Gastrocnemius medialis (tissue), 4 donors: ENCODE measurements at regions not wholly inside any gene's neighbourhood (a gene's known extent, or its start where the extent isn't known, plus 50 kb on each side); places are given as distances from the start of the nearest gene placed in this dataset.

Experiments used
- ATAC-seq, 2 donors: fragments of 150-250 bp; one replicate each; pipeline ENCODE4 v1.9.1; 2016
- DNase-seq, 2 donors: peaks; one replicate each; pipeline ENCODE4 v3.0.0-alpha.2; 2019
- H3K27ac ChIP-seq, 4 donors: fragments of 200-600 bp; sonication (generic); 1 replicate in 1 of 4; 2 replicates in 3 of 4; pipeline ENCODE4 v1.5.1; 2016 to 2018; ENCODE audit warnings: mild to moderate bottlenecking in 2 of 4, moderate library complexity in 1 of 4
- H3K27me3 ChIP-seq, 3 donors: fragments of 200-600 bp; sonication (generic) in 2 of 3; 1 replicate in 1 of 3; 2 replicates in 2 of 3; pipeline versions ENCODE4 v1.5.1 to v1.6.0; 2016 to 2019; ENCODE audit warnings: mild to moderate bottlenecking in 1 of 3, moderate library complexity in 1 of 3
- H3K36me3 ChIP-seq, 2 donors: fragments of 200-600 bp; sonication (generic) in 1 of 2; one replicate each; pipeline ENCODE4 v1.5.1; 2017 to 2018
- H3K4me1 ChIP-seq, 2 donors: fragments of 200-600 bp; sonication (generic) in 1 of 2; one replicate each; pipeline ENCODE4 v1.5.1; 2016 to 2017; ENCODE audit warnings: mild to moderate bottlenecking in 2 of 2
- H3K4me3 ChIP-seq, 4 donors: fragments of 200-600 bp; sonication (generic) in 3 of 4; 1 replicate in 1 of 4; 2 replicates in 3 of 4; pipeline ENCODE4 v1.5.1; 2016 to 2019; ENCODE audit warnings: mild to moderate bottlenecking in 2 of 4
- H3K9me3 ChIP-seq, 3 donors: fragments of 200-600 bp; sonication (generic) in 2 of 3; 1 replicate in 1 of 3; 2 replicates in 2 of 3; pipeline ENCODE4 v1.5.1; 2016 to 2019
- POLR2A ChIP-seq, 2 donors: fragments of 450-650 bp; IDR thresholded peaks; one replicate each; pipeline ENCODE4 v1.6.1; 2017; ENCODE audit warnings: antibody characterized with exemption in 2 of 2, mild to moderate bottlenecking in 2 of 2, moderate library complexity in 2 of 2
- in situ Hi-C, 4 donors: fragments of 200-750 bp; cut with MboI; loops; one replicate each; pipeline versions ENCODE4 v1.15.0 to v1.8.0; 2017; ENCODE audit warnings: low sequenced_read_pairs in 4 of 4
- intact Hi-C: fragments of 100-400 bp; cut with DNase I; formaldehyde crosslinking; loops from one replicate; pipeline ENCODE4 v1.15.1; 2023; ENCODE audit warnings: low total_unique reads
- TF ChIP-seq, protein P1 (sequence below), 5 experiments: fragments of 450-650 bp in 3 of 5; fragments of 200-600 bp in 2 of 5; sonication (generic) in 2 of 5; IDR thresholded peaks in 4 of 5; conservative IDR thresholded peaks in 1 of 5; 1 replicate in 4 of 5; 2 replicates in 1 of 5; pipeline ENCODE4 v1.5.1; 2016 to 2019; ENCODE audit warnings: antibody characterized with exemption in 5 of 5, mild to moderate bottlenecking in 3 of 5, moderate library complexity in 3 of 5

DNA sequence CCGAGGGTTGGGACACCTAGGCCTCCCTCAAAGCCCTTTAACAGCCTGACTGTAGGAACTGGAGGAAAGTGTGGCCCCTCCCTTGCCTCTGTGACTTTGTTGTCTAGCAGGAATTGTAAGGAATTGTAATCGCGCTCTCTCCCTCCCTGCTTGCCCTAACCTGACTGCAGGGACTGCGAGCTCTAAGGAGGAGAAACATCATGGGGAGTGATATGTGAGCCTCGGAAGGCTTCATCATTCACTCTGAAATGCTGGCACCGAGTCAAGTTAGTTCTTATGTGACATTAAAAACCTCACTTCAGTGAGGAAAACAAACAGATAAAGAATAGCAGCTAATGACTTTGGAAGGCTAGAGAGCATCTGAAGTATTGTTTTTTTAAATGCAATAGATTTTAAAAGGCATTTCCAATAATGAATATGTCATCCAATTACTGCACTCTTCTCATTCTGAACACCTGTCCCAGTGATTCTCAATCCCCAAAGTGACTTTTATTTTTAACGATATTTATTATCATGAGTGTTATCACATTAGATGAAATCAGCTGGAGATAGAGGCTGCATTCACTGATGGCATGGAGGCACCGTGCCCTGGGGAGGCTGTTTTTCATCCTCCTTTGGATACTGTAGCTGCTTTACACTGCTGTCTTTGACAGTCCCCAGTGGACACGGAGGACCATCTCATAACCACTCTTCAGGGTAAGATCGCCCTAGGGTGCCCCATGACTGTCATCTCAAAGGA is 58.5 kb upstream of the NTM start:
- in situ Hi-C loops = no loop called here
- Histone ChIP-seq H3K4me1 (no peaks in the 10 kb centered on the region), H3K9me3 (no peaks in the 10 kb centered on the region)

More for the DNA sequence above, 58.5 kb upstream of the NTM start:
- intact Hi-C loops = no loop called here
- no peak overlapping the region for H3K4me3 ChIP-seq
- H3K27ac ChIP-seq = no peak overlapping the region
- ATAC-seq (no peak), DNase-seq (no peak)
- TF ChIP-seq, protein P1, sequence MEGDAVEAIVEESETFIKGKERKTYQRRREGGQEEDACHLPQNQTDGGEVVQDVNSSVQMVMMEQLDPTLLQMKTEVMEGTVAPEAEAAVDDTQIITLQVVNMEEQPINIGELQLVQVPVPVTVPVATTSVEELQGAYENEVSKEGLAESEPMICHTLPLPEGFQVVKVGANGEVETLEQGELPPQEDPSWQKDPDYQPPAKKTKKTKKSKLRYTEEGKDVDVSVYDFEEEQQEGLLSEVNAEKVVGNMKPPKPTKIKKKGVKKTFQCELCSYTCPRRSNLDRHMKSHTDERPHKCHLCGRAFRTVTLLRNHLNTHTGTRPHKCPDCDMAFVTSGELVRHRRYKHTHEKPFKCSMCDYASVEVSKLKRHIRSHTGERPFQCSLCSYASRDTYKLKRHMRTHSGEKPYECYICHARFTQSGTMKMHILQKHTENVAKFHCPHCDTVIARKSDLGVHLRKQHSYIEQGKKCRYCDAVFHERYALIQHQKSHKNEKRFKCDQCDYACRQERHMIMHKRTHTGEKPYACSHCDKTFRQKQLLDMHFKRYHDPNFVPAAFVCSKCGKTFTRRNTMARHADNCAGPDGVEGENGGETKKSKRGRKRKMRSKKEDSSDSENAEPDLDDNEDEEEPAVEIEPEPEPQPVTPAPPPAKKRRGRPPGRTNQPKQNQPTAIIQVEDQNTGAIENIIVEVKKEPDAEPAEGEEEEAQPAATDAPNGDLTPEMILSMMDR (IDR thresholded peaks at IDR 0.05 in 4 of 5, conservative IDR thresholded peaks at IDR 0.05 in 1 of 5) = no peak
- no peak for TF ChIP-seq POLR2A (IDR thresholded peaks at IDR 0.05)
- H3K36me3 ChIP-seq = no peaks in the 10 kb centered on the region
- H3K27me3 ChIP-seq = no peaks in the 10 kb centered on the region
